GM12873 (cell line): ENCODE measurements at regions not wholly inside any gene's neighbourhood (a gene's known extent, or its start where the extent isn't known, plus 50 kb on each side); places are given as distances from the start of the nearest gene placed in this dataset.

Source experiments
- CTCF ChIP-seq: IDR thresholded peaks from 2 replicates; pipeline ENCODE4 v1.5.1; 2012; ENCODE audit warnings: low read depth, mild to moderate bottlenecking, moderate library complexity, low read length, control low read depth; ENCODE audit not compliant: insufficient read depth; ENCODE audit errors: missing control alignments

- TF ChIP-seq CTCF, result no peak
These were observed 581.1 kb downstream of the SLC16A7 start for GRCh38 chr12:60176891-60177290.

GRCh38 chr12:60180298-60180697, 584.5 kb downstream of the SLC16A7 start:
- no peak for TF ChIP-seq CTCF

DNA sequence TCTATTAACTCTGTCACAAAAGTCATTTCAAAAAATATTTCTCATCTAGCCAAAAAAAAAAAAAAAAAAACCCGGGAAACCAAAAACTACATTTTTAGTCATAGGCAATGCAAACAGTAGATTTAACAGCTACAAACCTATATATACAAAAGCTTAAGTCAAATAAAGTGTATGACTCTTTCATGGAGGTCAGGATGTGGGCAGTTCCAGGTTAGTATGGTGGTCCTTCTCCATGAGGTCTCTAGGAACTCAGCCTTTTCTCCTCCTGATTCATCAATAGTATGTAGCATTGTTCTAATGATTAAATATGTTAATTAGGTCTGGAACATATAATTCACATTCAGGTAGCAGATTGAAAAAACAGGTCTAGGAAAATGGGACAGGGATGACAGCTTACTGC, 586.5 kb downstream of the SLC16A7 start:
- TF ChIP-seq CTCF, result no peak

- no peak for TF ChIP-seq CTCF
These were observed 588.3 kb downstream of the SLC16A7 start for GRCh38 chr12:60184096-60184495.

- TF ChIP-seq CTCF, result no peak
These were observed 589.2 kb downstream of the SLC16A7 start for GRCh38 chr12:60185060-60185459.

- TF ChIP-seq CTCF, result no peak
These were observed 595.4 kb downstream of the SLC16A7 start for GRCh38 chr12:60191271-60191670.

DNA sequence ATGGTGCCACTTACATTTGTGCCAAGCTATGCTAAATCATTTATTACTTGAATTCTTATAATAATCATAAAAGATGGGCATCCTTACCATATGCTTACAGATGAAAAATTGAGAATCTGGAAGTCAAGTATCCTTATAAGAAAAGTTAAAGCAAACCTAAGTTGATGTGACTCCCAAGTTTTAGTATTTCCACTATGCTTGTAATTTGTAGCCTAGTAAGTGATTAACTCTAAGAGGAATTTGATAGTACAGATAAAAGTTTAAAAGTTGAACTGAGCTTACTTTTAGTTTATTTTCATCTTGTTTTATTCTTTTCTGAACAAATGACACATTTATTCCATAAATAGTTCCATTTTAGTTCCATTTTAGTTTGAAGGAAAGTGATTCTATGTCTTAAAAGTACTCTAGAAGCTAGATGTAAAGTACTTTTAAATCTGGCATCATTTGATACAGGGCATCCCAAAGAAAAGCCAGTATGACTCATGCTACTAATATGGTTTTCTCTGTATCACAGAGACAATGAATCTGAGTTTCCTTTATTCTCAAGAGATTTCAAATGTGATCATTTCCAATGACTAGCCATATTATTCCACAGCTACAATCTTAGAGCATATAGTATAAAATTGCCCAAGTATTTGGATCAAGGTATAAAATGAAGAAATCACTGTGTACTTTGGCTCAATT, 596.0 kb downstream of the SLC16A7 start:
- no peak for TF ChIP-seq CTCF
